T-helper 9 cell (primary cell): ENCODE measurements at regions not wholly inside any gene's neighbourhood (a gene's known extent, or its start where the extent isn't known, plus 50 kb on each side); places are given as distances from the start of the nearest gene placed in this dataset.
A peak's percentile ranks its signal among the peaks of the same experiment; 100 is the strongest.

Experiments used
- DNase-seq: peaks from one replicate; pipeline ENCODE4 v3.0.0-alpha.2; 2020

GRCh38 chr6:130314271-130314670 lies 51.5 kb upstream of the TMEM200A start:
- no peak for DNase-seq

- no peak for DNase-seq
Observed at GRCh38 chr6:130313206-130313605, 52.6 kb upstream of the TMEM200A start.

GRCh38 chr6:130309028-130309427 lies 56.8 kb upstream of the TMEM200A start:
- no peak for DNase-seq

- DNase-seq = no peak
Observed at GRCh38 chr6:130307752-130308361, 58.0 kb upstream of the TMEM200A start.

- no peak for DNase-seq
Observed at GRCh38 chr6:130306377-130306776, 59.4 kb upstream of the TMEM200A start.

GRCh38 chr6:130303431-130303830 lies 62.4 kb upstream of the TMEM200A start:
- no peak for DNase-seq

- DNase-seq = no peak
Observed at GRCh38 chr6:130298258-130298657, 67.6 kb upstream of the TMEM200A start.

- no peak for DNase-seq
Observed at GRCh38 chr6:130296854-130297253, 69.0 kb upstream of the TMEM200A start.

- DNase-seq = peak; percentile 4
Observed at GRCh38 chr6:130293800-130294199, 71.0 kb upstream of the SAMD3 start.

- DNase-seq = no peak
Observed at GRCh38 chr6:130288065-130288464, 65.3 kb upstream of the SAMD3 start.

- DNase-seq = no peak
Observed at GRCh38 chr6:130282234-130282995, 59.7 kb upstream of the SAMD3 start.

- DNase-seq = no peak
Observed at GRCh38 chr6:130276507-130276906, 53.8 kb upstream of the SAMD3 start.

- DNase-seq = no peak
Observed at GRCh38 chr6:130274007-130274406, 51.3 kb upstream of the SAMD3 start.
